A673 (cell line): ENCODE measurements at regions not wholly inside any gene's neighbourhood (a gene's known extent, or its start where the extent isn't known, plus 50 kb on each side); places are given as distances from the start of the nearest gene placed in this dataset.

Experiments used
- BruUV-seq: library from RNA; stranded (reverse); fragments of 400-500 nt; replicated peaks from 2 replicates; lab custom pipeline; 2021; lab: Mats Ljungman, UMichigan
- CTCF ChIA-PET: fragments of 300-600 bp; sonication (Branson Sonifier 250); formaldehyde crosslinking; loops from one replicate; lab custom pipeline; 2022; ENCODE audit warnings: antibody characterized with exemption; lab: Charles Lee
- POLR2A ChIA-PET: fragments of 300-600 bp; sonication (Branson Sonifier 250); formaldehyde crosslinking; loops from one replicate; lab custom pipeline; 2022; ENCODE audit warnings: antibody characterized with exemption; ENCODE audit not compliant: low non-redundant PET; lab: Charles Lee
- DNase-seq: peaks from one replicate; pipeline ENCODE4 v3.0.0-alpha.2; 2015; ENCODE audit warnings: low spot score
- H3K27ac ChIP-seq: fragments of 200-600 bp; sonication (generic); 2 replicates; pipeline ENCODE4 v1.5.1; 2016; ENCODE audit warnings: mixed run types, low read depth, mild to moderate bottlenecking, mixed read lengths, antibody characterized with exemption, low read length; ENCODE audit not compliant: poor library complexity, severe bottlenecking
- H3K27me3 ChIP-seq: fragments of 200-600 bp; sonication (generic); replicated peaks from 2 replicates; pipeline ENCODE4 v1.6.1; 2017; ENCODE audit warnings: mixed run types, low read depth, mild to moderate bottlenecking, mixed read lengths, antibody characterized with exemption, low read length; ENCODE audit not compliant: insufficient read depth, poor library complexity
- H3K36me3 ChIP-seq: fragments of 200-600 bp; sonication (generic); 2 replicates; pipeline ENCODE4 v1.6.1; 2016; ENCODE audit warnings: mixed run types, mild to moderate bottlenecking, mixed read lengths, antibody characterized with exemption, low read length; ENCODE audit not compliant: insufficient read depth, poor library complexity, severe bottlenecking
- H3K4me1 ChIP-seq: fragments of 200-600 bp; sonication (generic); 2 replicates; pipeline ENCODE4 v1.6.1; 2017; ENCODE audit warnings: mixed run types, mild to moderate bottlenecking, mixed read lengths, antibody characterized with exemption, low read length; ENCODE audit not compliant: insufficient read depth, poor library complexity, severe bottlenecking
- H3K4me3 ChIP-seq: fragments of 200-600 bp; sonication (generic); 2 replicates; pipeline ENCODE4 v1.5.1; 2016; ENCODE audit warnings: low read depth, mixed run types, mild to moderate bottlenecking, mixed read lengths, low read length; ENCODE audit not compliant: poor library complexity, severe bottlenecking
- H3K9me3 ChIP-seq: fragments of 200-600 bp; sonication (generic); 2 replicates; pipeline ENCODE4 v1.6.1; 2016; ENCODE audit warnings: mixed run types, low read depth, mild to moderate bottlenecking, mixed read lengths, antibody characterized with exemption, low read length; ENCODE audit not compliant: poor library complexity, severe bottlenecking
- CTCF ChIP-seq: fragments of 300-800, 200-600 bp; sonication (generic); conservative IDR thresholded peaks from 2 replicates; pipeline ENCODE4 v1.5.1; 2017; ENCODE audit warnings: low read depth, mild to moderate bottlenecking, antibody characterized with exemption, low read length, moderate library complexity, mixed read lengths
- EZH2 ChIP-seq: fragments of 200-600 bp; sonication (generic); IDR thresholded peaks from 2 replicates; pipeline ENCODE4 v1.6.1; 2017; ENCODE audit warnings: borderline replicate concordance, low read depth, mild to moderate bottlenecking, mixed read lengths, antibody characterized with exemption, low read length; ENCODE audit not compliant: poor library complexity, severe bottlenecking
- intact Hi-C: fragments of 100-400 bp; cut with micrococcal nuclease; formaldehyde crosslinking; loops from one replicate; pipeline ENCODE4 v1.10.0; 2022; ENCODE audit not compliant: unreplicated experiment

DNA sequence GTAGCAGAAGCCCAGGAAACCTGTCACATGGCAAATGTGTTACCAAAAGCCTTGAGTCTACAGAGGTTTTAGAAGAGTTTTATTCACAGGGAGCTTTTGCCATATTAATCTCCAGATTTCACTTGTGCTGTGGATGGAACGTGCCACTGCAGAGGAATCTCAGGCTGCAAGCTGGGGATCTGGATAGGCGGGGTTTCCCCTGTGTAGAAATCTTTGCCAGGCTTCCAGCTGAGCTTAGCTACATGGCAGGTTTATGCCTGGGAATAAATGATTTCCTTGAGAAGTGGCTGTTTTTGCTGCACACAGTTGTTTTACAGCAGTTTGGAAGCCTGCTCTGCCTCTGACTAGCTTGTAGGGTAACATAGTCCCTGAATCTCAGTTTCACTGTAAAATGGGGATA, 224.6 kb upstream of the PLPPR1 start:
- DNase-seq, result peak; percentile 6
- Histone ChIP-seq H3K36me3 (no peaks in the 10 kb centered on the region), H3K4me1 (no peaks in the 10 kb centered on the region), H3K9me3 (no peaks in the 10 kb centered on the region), H3K4me3 (no peak overlapping the region), H3K27ac (no peak overlapping the region), H3K27me3 (peaks cover 16% of the 10 kb centered on the region)
- intact Hi-C loops, result no loop called here
- POLR2A ChIA-PET, result no interaction called here
- no peak for TF ChIP-seq CTCF
- TF ChIP-seq EZH2, result no peak
- no TSS peak for BruUV-seq
- CTCF ChIA-PET, result no interaction called here

DNA sequence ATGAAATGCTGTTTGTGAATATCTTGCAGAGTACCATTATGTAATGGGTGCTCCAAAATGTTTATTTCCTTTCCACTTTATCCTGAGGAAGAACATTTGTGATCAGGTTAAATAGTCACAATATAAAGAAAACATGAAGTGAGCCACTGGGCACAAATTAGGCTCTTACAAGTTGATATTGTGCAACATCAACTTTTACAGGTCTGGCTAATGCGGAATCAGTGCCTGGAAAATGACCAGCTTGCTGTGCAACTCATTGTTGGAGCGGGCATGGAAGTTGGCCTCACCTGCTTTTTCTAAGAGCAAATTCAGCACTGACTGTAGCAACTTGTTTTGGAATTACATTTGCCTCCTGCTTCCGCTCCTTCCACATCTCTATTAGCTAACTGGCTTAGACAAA, 216.9 kb upstream of the PLPPR1 start:
- TF ChIP-seq EZH2, result no peak
- TF ChIP-seq CTCF, result no peak
- no TSS peak for BruUV-seq
- Histone ChIP-seq H3K4me1 (no peaks in the 10 kb centered on the region), H3K9me3 (no peaks in the 10 kb centered on the region), H3K4me3 (no peak overlapping the region), H3K27ac (no peak overlapping the region), H3K27me3 (peaks cover 13% of the 10 kb centered on the region), H3K36me3 (no peaks in the 10 kb centered on the region)
- intact Hi-C loops, result no loop called here
- ChIA-PET CTCF (no interaction called here), POLR2A (no interaction called here)
- DNase-seq, result no peak

GRCh38 chr9:100813871-100814270, 214.7 kb upstream of the PLPPR1 start:
- H3K9me3 ChIP-seq, result no peaks in the 10 kb centered on the region
- TF ChIP-seq CTCF (no peak), EZH2 (no peak)
- no TSS peak for BruUV-seq
- ChIA-PET POLR2A (no interaction called here), CTCF (no interaction called here)
- DNase-seq, result no peak
- no peak overlapping the region for H3K27ac ChIP-seq
- no peaks in the 10 kb centered on the region for H3K36me3 ChIP-seq
- intact Hi-C loops, result no loop called here
- H3K4me1 ChIP-seq, result no peaks in the 10 kb centered on the region
- no peaks in the 10 kb centered on the region for H3K27me3 ChIP-seq
- H3K4me3 ChIP-seq, result no peak overlapping the region
